ENCODE measurements at regions not wholly inside any gene's neighbourhood (a gene's known extent, or its start where the extent isn't known, plus 50 kb on each side); places are given as distances from the start of the nearest gene placed in this dataset.

- no peak overlapping the region for H3K4me2 ChIP-seq (ENCODE audit: insufficient read depth in 1 of 2, low read depth in 2 of 2, low read length in 2 of 2)
- H3K23ac ChIP-seq (ENCODE audit: insufficient read length), result no peak overlapping the region
- no peak overlapping the region for H2AFZ ChIP-seq (ENCODE audit: low read length)
- no peak overlapping the region for H4K91ac ChIP-seq (replicated peaks; ENCODE audit: insufficient read length, low read length)
- no peak overlapping the region for H2BK20ac ChIP-seq (ENCODE audit: low read length)
- H4K20me1 ChIP-seq (replicated peaks in 1 of 2; ENCODE audit: control insufficient read depth in 1 of 2, insufficient read depth in 2 of 2, low read length in 2 of 2), result no peaks in the 10 kb centered on the region
- no peak overlapping the region for H4K5ac ChIP-seq (ENCODE audit: insufficient read length, low read depth, low read length)
- no peaks in the 10 kb centered on the region for H3K9me3 ChIP-seq (ENCODE audit: insufficient read depth in 2 of 2, low read depth in 1 of 2, low read length in 1 of 2)
- no peak overlapping the region for H3K18ac ChIP-seq (ENCODE audit: extremely low read depth, low read length)
- H3K27ac ChIP-seq (ENCODE audit: low read depth, low read length), result no peak overlapping the region
- no peaks in the 10 kb centered on the region for H3K36me3 ChIP-seq (ENCODE audit: control insufficient read depth in 2 of 4, insufficient read depth in 4 of 4, low read length in 3 of 4)
- H3K56ac ChIP-seq (replicated peaks; ENCODE audit: insufficient read length, low read depth, low read length), result no peak overlapping the region
- no peak overlapping the region for H3K9ac ChIP-seq (replicated peaks in 1 of 4; ENCODE audit: extremely low read depth in 1 of 4, low read depth in 3 of 4, low read length in 3 of 4)
- no peak overlapping the region for H2AK5ac ChIP-seq (ENCODE audit: low read depth, low read length)
- no peak overlapping the region for H2BK5ac ChIP-seq (ENCODE audit: low read depth, low read length)
- peaks cover 0 to 1% (median 0%) of the 10 kb centered on the region in 4 experiments; a peak in 1 of 7 replicates for H3K27me3 ChIP-seq (replicated peaks in 1 of 4; ENCODE audit: control insufficient read depth in 3 of 4, extremely low read depth in 1 of 4, insufficient read depth in 3 of 4, low read length in 3 of 4)
- DNase-seq (ENCODE audit: low read depth in 1 of 2, low spot score in 2 of 2) (no peak), FAIRE-seq (no peak)
- 91% methylated on average over 2 of the region's 2 CpGs; no CpG with 5 or more reads in 1 of the 2 experiments for WGBS, 2 experiments (ENCODE audit: extremely low coverage in 1 of 2, insufficient coverage in 1 of 2, insufficient read length in 1 of 2, insufficient replicate concordance in 2 of 2, low coverage in 1 of 2, low lambda C conversion rate in 2 of 2, missing lambda C conversion rate in 1 of 2)
- no peak overlapping the region for H2BK120ac ChIP-seq (replicated peaks; ENCODE audit: low read depth, low read length)
- no peaks in the 10 kb centered on the region for H3K23me2 ChIP-seq (ENCODE audit: low read depth, low read length)
- ChIA-PET CTCF (ENCODE audit: partially characterized antibody) (no interaction called here), POLR2A (ENCODE audit: partially characterized antibody) (no interaction called here)
- no peak overlapping the region for H3K14ac ChIP-seq (ENCODE audit: insufficient read length)
- no peaks in the 10 kb centered on the region for H3K79me2 ChIP-seq (ENCODE audit: control insufficient read depth in 1 of 2, insufficient read depth in 2 of 2, low read length in 2 of 2)
- H4K8ac ChIP-seq (ENCODE audit: extremely low read depth, insufficient read depth, low read length), result no peak overlapping the region
- H3K79me1 ChIP-seq (ENCODE audit: low read depth, low read length), result no peaks in the 10 kb centered on the region
- no peak overlapping the region for H2BK12ac ChIP-seq (ENCODE audit: low read depth, low read length)
- H2BK15ac ChIP-seq (ENCODE audit: low read length), result no peak overlapping the region
- no peak overlapping the region for H3K4ac ChIP-seq (replicated peaks; ENCODE audit: insufficient read length, low read depth, low read length)
- H3K4me1 ChIP-seq (replicated peaks in 1 of 4; ENCODE audit: control insufficient read depth in 3 of 4, insufficient read depth in 4 of 4, low read length in 3 of 4), result no peaks in the 10 kb centered on the region
- no peak overlapping the region for H3K4me3 ChIP-seq (ENCODE audit: extremely low read depth in 1 of 4, insufficient read depth in 2 of 4, low read depth in 3 of 4, low read length in 4 of 4)
- TF ChIP-seq BRCA1 (IDR thresholded peaks at IDR 0.05; ENCODE audit: low read depth, low read length) (no peak), YY1 (IDR thresholded peaks at IDR 0.05; ENCODE audit: low read depth, low read length) (no peak), TCF12 (IDR thresholded peaks at IDR 0.05; ENCODE audit: low read depth, low read length) (no peak), RBBP5 (IDR thresholded peaks at IDR 0.05; ENCODE audit: borderline replicate concordance, low read depth, low read length) (no peak), BCL11A (IDR thresholded peaks at IDR 0.05; ENCODE audit: low read depth in 2 of 2, low read length in 2 of 2) (no peak), CEBPB (IDR thresholded peaks at IDR 0.05; ENCODE audit: low read depth, low read length) (no peak), SP1 (IDR thresholded peaks at IDR 0.05; ENCODE audit: low read depth, low read length) (no peak), CBX8 (IDR thresholded peaks at IDR 0.05; ENCODE audit: borderline replicate concordance, low read depth, low read length) (no peak), TAF1 (IDR thresholded peaks at IDR 0.05; ENCODE audit: low read depth, low read length) (no peak), ATF2 (IDR thresholded peaks at IDR 0.05; ENCODE audit: low read length) (no peak), POU5F1 (IDR thresholded peaks at IDR 0.05; ENCODE audit: low read depth, low read length) (no peak), HDAC6 (IDR thresholded peaks at IDR 0.05; ENCODE audit: low read depth, low read length) (no peak), RXRA (IDR thresholded peaks at IDR 0.05; ENCODE audit: insufficient read depth, low read depth, low read length) (no peak), KDM4A (IDR thresholded peaks at IDR 0.05; ENCODE audit: low read depth, low read length, severe bottlenecking) (no peak), CHD2 (IDR thresholded peaks at IDR 0.05; ENCODE audit: low read length) (no peak)
Observed at GRCh38 chr2:142781146-142781545, 96.3 kb upstream of the KYNU start.

Measured in H1 (cell line).